Left cardiac atrium (tissue), 4 donors: ENCODE measurements at regions not wholly inside any gene's neighbourhood (a gene's known extent, or its start where the extent isn't known, plus 50 kb on each side); places are given as distances from the start of the nearest gene placed in this dataset.
"Not testable (repeated sequence)": the region's sequence is repeated elsewhere in the genome, so short reads cannot be mapped to it uniquely, and the experiment has no call there.

ENCODE experiments used
- ATAC-seq, 2 donors: fragments of 200-7000 bp; cut with Tn5 transposase; one replicate each; pipeline ENCODE4 v1.9.1; 2020; ENCODE audit warnings: mild to moderate bottlenecking in 2 of 2, moderate library complexity in 2 of 2
- DNase-seq: peaks from one replicate; pipeline ENCODE4 v3.0.0-alpha.2; 2020
- intact Hi-C, 2 donors: fragments of 100-400 bp; cut with DNase I; formaldehyde crosslinking; loops; one replicate each; pipeline versions ENCODE4 v1.14.1 to v1.15.1; 2022 to 2023
- donor health status: DM: no; HTN: yes; CAD: no.
- donor health status: DM: no; HTN: yes; CAD: no; lungs with severe emphysema.
- donor health status: DM: yes; HTN: yes; CAD: no.
- donor health status: Dilated cardiomyopathy.

DNA sequence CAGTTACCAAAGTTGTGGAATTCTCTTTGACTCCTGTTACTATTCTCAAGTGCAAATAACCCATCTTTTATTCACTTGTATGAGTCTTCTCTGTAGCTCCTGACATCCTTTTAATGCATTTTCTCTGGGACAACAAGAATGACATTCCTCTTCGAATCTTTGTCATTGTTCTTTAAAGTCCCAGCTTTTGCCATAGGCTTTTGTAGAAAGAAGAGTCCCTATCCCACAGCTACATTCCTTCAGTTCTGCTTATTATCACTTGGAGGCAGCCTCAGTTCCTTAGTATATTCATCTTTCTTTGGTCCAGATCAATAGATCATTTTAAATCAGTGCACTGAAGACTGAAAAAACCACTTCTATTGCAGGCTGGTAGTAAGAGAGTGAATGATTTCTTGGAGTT lies 560.2 kb downstream of the DACH1 start:
- ATAC-seq (no peak), DNase-seq (no peak)
- intact Hi-C loops, result loop anchor here in 1 of 2 donors (10.0 kb wide), 1 partner anchor 578 kb away; no protein-coding TSS in a partner anchor

DNA sequence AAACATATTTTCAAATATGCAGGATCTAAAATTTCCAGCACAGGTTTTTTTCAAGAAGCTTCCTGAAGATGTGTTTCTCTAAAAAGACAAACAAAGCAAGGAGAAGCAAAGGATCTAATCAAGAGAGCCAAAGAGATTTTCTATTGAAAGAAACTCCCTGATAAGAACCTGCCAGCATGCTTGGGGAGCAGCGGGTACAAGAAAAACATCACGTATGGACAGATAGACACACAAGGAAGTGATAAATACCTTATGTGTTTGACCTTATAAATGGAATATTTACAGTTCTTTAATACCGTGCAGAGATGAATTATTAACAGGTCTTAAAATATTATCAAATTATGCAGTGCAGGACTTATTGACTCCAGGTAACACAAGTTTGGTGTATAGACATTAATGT lies 562.1 kb downstream of the DACH1 start:
- no peak for ATAC-seq
- no peak for DNase-seq
- intact Hi-C loops, result loop anchor here in 1 of 2 donors (10.0 kb wide), 1 partner anchor 580 kb away; no protein-coding TSS in a partner anchor

DNA sequence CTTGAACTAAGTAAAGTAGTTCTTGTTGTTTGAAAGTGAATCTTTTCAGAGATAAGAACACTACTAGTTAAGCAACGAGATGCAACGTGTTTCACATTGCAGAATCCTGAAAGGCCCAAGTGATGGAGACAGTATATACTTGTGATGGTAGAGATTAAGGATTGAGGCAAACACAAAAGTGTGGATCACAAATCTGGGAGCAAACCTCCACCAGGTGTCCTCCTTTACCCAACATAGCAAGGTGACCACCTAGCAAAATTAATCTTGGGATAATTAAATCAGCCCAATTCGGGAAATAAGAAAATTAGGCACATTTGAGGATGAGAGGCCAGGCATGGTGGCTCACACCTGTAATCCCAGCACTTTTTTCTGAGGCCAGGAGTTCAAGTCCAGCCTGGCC lies 563.9 kb downstream of the DACH1 start:
- DNase-seq, result no peak
- intact Hi-C loops, result loop anchor here in 1 of 2 donors (10.0 kb wide), 1 partner anchor 582 kb away; no protein-coding TSS in a partner anchor
- no peak for ATAC-seq

DNA sequence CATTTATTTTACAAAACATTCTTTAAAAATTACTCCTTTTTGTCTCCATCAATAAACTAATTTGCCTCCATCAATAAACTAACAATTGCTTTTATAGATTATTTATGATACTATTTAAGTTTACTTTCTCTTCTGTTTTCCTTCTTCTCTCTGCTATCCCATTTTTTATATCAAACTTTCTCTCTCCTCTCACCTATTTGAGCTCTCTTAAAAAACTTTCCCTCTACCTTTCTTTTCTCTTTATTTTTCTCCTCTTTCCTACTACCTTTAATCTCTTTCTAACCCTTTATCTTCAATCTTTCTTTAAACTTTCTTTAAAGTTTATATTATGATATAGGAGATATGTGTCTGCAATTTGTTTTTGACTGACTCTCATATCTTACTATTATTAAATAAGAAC lies 566.4 kb downstream of the DACH1 start:
- intact Hi-C loops, result loop anchor here in 1 of 2 donors (10.0 kb wide), 1 partner anchor 584 kb away; no protein-coding TSS in a partner anchor
- DNase-seq, result no peak
- ATAC-seq, result no peak

DNA sequence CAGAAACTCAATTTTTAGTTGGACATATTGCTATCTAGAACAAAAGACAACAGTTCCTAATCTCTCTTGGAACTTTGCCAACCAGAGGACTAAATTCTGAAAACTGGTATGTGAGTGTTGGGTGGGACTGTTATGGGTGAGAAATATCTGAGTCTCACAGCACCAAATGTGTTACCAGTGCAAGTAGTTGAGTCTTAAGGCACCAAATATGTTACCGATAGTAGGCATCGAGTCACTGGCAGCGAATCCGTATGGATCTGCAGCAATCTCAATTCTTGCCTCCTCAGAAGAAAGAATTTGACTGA lies 575.2 kb downstream of the DACH1 start:
- ATAC-seq (no peak), DNase-seq (no peak)
- intact Hi-C loops, result no loop called here

DNA sequence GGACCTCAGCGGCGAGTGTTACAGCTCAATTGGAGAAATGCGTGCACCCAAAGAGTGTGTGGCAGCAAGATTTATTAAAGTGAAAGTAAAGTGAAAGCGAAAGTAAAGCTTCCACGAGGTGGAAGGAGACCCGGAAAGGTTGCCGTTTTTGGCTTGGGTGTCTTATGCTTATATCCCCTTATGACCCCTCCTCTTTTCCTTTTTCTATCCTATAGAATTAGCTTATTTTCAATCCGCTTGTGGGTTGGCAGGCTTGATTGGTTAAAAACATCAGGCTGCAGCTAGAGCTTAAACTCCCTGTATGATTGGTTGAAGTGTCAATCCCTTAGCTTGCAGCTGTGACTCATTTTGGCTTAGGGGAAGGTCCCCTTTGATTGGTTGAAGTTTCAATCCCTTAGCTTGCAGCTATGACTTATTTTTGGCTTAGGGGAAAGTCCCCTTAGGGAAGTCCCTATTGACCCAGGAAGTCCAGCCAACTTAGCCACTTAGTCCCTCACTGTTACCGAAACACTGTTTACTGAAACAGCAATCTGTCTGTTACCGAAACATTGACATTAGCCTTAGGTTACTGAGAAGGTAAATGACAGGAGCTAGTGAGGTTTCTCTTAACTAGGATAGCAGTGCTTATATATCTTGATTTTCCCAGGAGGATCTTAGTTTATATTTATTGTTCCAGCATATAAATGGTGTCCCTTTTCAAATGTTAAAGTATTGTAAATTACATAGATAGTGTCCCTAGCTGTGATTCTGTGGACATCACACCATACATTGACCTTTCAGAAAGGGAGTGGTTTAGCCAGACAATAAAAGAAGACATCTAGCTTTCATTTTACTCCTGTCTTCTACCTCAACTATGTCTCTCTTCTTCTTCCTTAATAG lies 575.8 kb downstream of the DACH1 start:
- peak; percentile 25 to 55 for ATAC-seq

DNA sequence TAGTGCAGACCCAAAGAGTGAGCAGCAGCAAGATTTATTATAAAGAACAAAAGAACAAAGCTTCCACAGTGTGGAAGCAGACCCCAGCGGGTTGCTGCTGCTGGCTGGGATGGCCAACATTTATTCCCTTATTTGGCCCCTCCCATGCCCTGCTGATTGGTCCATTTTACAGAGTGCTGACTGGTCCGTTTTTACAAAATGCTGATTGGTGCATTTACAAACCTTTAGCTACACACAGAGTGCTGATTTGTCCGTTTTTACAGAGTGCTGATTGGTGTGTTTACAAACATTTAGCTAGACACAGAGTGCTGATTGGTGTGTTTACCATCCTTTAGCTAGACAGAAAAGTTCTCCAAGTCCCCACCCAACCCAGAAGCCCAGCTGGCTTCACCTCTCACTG lies 577.0 kb downstream of the DACH1 start:
- intact Hi-C loops, DNase-seq: not testable (repeated sequence)

More for the DNA sequence above, 575.8 kb downstream of the DACH1 start:
- DNase-seq, result no peak
- intact Hi-C loops, result no loop called here

DNA sequence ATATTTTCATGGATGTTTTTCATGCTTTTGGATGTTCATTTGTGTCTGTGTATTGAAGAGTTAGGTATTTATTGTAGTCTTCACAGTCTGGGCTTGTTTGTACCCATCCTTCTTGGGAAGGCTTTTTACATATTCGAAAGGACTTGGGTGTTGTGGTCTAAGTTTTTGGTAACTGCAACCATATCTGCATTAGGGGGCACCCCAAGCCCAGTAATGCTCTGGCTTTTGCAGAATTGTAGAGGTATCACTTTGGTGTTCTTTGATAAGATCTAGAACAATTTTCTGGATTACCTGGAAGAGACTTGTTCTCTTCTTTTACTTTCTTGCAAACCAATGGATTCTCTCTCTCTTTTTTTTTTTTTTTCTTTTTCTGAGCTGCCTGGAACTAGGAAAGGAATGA lies 581.3 kb downstream of the DACH1 start:
- ATAC-seq (no peak), DNase-seq (no peak)
- intact Hi-C loops, result no loop called here

More for the DNA sequence above, 577.0 kb downstream of the DACH1 start:
- not testable (repeated sequence) for ATAC-seq

DNA sequence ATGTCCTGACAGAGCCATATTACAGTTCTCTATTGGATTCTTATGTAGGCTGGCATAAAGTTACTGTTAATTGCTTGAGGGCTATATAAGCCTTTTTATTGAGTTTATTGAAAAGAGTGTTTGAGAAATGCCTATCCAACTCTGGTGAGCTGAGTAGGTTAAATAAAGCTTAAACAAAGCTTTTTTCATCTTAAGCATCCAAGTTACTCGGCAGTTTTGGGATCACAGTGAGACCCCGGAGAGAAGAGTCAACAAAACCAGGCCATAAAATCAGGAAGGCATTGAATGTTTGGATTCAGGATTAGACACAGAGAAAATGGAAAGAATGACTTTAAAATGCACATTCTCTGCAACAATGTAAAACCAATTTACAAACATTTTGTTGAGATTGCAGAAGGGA lies 588.5 kb downstream of the DACH1 start:
- intact Hi-C loops, result no loop called here
- DNase-seq (no peak), ATAC-seq (no peak)

DNA sequence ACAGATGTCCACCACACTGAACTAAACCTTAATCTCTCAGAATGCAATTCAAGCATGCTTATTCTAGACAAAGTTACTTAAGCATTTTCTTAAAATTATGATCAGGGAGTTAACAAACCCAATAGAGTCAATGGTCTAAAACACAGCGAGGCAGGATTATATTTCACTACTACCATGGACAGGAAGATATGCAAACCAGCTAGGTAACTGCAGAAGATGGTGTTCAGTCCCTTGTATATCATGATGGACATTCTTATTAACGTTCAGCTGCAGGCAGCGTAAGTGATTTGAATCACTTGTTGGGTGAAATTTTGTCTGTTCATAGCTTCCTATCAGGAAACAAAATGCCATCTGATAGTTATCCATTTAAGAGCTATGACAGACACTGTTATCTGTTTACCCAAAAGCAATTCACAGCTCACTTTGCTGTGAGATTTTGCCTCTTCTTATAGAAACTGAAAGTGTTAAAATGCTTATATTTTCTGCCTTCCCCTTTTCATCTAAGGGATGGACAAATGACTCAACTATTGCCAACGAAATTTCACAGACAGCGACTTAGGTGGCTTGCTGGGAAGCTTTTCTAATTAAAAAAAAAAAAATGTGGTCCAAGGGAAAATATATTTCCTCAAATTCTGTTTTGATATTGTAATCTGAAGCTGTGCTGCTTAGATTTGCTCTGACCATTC lies 591.9 kb downstream of the DACH1 start:
- intact Hi-C loops, result no loop called here
- DNase-seq (no peak), ATAC-seq (no peak)

DNA sequence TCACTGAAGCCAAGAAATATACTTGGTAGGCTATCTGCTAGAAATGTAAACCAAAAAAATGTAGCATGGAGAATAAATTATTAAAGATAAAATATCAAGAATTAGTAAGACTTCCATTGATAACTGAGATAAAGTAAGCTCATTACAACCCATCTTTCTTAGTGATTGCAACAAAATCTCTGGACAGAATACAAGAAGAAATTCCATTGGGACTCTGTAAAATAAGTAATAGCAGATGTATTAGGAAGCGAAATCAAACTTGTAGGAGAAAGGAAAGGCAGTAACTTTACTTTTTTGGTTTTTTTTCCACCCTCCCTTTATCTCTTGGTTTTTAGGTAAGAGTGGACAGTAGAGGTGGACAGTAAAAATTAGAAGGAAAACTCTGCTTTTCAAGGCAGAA lies 605.7 kb downstream of the DACH1 start:
- no peak for ATAC-seq
- intact Hi-C loops, result no loop called here
- DNase-seq, result no peak

DNA sequence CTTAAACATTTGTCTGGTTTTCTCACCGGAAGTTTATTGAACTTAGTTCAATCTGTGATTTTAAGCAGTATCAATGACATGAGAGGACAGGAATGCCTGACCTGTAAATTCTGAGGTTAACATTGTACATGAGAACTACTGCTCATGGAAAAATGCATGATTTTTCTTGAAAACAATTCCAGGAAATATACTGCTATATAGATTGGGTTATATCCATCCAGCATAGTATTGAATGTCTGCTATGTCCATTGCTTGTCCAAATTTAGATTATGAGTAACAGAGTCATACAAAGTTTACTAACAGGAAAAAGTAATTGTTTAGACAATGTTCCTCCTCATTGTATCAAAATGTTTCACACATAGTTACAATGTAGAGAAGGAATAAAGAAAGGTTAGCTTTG lies 606.8 kb downstream of the DACH1 start:
- no peak for DNase-seq
- intact Hi-C loops, result no loop called here
- no peak for ATAC-seq

DNA sequence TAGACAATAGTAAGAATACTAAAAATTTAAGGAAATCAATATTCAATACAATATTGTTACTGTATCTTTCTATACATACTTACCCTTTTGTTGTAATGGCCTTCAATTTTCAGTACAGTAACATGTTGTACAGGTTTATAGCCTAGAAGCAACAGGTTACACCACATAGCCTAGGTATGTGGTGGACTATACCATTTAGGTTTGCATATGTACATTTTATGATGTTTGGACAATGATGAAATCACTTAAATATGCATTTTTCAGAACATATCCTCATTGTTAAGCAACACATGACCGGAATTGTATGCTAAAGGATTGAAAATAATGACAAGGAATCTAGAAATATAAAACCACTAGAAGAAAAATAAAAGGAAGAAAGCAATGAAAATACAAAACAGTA lies 611.4 kb downstream of the DACH1 start:
- ATAC-seq (no peak), DNase-seq (no peak)
- intact Hi-C loops, result no loop called here

DNA sequence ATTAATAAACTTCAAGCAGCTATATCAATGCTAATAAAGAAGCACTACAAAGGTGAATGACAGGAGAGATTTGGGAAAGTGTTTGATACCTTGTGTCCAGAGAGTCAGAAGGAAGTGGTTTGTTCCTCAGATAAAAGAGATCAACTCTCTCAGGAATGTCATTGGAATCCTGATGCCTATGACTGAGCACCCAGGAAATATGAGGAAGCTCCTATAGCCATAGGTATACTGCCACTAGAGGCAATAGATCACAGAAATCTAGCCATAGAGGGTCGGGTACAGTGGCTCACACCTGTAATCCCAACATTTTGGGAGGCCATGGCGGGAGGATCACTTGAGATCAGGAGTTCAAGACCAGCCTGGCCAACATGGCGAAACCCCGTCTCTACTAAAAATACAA lies 612.6 kb downstream of the DACH1 start:
- no peak for ATAC-seq
- DNase-seq, result no peak
- intact Hi-C loops, result no loop called here

DNA sequence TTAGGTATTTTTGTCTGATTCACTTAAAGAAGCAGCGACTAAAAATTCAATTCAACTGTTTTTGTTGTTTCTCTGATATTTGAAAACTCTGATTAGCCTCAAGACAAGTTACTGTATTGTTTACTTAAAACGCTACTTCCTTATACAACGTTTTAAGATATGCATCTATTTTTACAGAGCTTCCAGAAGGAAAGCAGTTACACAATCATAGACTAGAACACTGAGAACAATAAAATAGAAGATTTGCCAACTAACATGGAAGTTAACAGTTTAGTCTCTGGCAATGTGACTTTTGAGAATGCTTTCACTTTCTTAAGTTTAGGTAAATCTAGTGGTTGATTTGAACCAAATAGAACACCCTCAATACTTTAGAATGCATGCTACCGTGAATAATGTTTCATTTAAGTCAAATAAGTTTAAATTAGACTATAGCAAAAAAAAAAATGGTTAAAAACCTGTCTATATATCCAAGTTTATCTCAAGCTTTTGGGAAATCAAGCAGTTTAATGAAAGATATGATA lies 614.8 kb downstream of the DACH1 start:
- no peak for ATAC-seq
- intact Hi-C loops, result no loop called here
- no peak for DNase-seq

DNA sequence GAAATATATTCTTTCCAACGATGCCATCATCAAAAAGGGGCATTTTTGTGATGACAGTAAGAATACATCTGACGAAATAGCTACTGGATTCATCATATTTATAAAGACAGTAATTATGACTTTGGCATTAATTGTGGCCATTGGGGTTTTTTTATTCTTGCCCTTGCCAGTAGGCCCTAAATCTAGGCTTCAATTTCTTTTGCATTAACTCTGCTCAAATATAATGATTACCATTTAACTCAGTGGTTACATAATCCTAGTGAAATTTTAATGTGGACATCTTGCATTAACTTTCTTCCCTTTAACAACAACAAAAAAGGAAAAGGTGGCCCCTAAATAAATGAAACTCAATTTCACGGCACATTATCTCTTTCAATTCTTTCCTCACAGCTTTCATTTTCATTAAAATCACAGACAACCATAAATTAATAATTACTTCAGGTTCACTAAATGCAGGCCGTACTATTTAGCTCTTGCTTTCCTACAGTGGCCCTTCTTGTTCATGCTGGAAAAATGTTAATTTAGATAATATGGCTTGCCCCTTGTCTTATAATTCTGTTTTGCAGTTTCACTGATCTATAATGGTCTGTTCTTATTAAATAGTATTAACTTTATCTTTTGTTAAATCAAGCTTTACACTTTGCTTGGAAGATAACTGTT lies 615.6 kb downstream of the DACH1 start:
- DNase-seq (no peak), ATAC-seq (no peak)
- intact Hi-C loops, result no loop called here

DNA sequence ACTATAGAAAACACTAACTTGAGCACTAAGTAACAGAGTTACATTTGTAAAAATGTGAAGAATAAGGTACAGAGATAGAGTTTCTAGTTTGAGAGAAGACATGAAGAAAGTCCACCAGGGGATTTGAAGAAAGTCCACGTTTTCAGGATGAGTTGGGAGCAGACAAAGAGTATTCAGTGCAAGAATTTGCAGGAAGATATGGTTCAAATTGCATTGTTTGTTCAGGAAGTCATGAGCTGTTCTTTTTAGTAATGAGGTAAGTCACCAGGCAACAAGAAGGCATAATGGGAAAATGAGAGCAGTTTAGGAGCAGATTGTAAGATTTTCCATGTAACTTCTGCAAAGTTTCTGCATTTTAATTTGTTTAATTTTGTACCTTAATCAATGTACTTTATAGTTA lies 618.0 kb downstream of the DACH1 start:
- intact Hi-C loops, result no loop called here
- ATAC-seq (no peak), DNase-seq (no peak)

DNA sequence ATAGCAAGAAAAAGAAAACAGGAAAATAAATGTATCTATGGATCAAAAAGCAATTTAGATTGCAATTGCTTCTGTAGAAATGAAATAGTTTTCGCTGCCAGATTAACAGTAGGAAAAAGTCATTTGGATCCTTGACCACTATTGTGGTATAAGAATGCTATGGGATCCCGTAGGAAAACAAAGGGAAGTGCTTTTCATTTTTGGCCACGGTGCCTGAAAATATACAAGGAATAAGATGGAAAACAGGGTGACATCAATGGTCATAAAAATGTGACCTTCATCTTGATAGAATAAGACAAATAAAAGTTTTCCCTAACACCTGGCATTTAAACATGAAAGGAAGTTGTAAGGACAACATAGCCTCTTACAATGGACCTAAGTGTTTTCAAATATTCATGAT lies 622.8 kb downstream of the DACH1 start:
- ATAC-seq, result no peak
- intact Hi-C loops, result no loop called here

DNA sequence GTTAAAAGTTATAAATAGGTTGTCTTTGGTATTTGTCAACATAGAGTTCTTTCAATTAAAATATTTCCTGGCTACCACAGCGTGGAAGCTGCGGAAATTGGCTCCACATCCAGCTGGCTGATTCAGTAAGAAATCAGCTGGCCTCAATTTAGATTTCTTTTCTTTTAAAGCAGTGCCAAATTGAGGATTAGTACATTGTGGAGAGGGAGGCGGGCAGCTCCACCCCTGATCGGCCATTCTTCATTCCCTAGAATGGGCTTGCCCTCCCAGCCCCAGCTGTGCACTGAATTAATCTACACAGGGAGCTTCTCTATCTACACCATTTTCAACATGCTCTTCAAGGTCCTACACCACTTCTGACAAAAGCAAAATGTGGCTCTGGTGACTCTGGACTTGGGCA lies 624.8 kb downstream of the DACH1 start:
- DNase-seq, result no peak
- intact Hi-C loops, result no loop called here
- ATAC-seq, result peak in 1 of 2 donors; percentile 47

More for the DNA sequence above, 622.8 kb downstream of the DACH1 start:
- DNase-seq, result no peak

DNA sequence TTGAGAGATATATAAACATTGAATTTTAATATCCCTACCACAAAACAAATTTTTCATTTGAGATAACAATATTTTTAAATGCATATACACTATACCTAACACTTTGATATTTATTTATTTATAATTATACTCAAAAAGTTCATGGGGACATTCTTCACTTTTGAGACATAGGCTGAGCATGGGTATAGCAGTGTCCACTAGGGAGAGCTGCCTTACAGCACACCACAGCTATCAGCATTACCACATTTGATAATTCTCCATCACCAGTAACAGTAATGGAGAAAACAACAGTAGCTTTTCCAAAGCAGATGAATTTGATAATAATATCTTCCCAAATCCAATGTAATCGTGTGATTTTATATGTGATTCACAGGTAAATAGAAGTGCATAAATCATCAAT lies 626.1 kb downstream of the DACH1 start:
- ATAC-seq, result no peak
- intact Hi-C loops, result no loop called here
- DNase-seq, result no peak
